GM12878 (cell line): ENCODE measurements at regions not wholly inside any gene's neighbourhood (a gene's known extent, or its start where the extent isn't known, plus 50 kb on each side); places are given as distances from the start of the nearest gene placed in this dataset.

Experiments
- ATAC-seq: fragments of 200-7000 bp; cut with Tn5 transposase; 3 replicates; pipeline ENCODE4 v1.9.1; 2020; ENCODE audit warnings: mild to moderate bottlenecking, moderate library complexity
- BruUV-seq: library from RNA; stranded (reverse); fragments of 400-500 nt; replicated peaks from 2 replicates; lab custom pipeline; 2021; lab: Mats Ljungman, UMichigan
- CTCF ChIA-PET: fragments of 300-600 bp; sonication (Branson Sonifier 250); formaldehyde crosslinking; extraction: SDS; loops from one replicate; lab custom pipeline; 2021; ENCODE audit warnings: inconsistent platforms; lab: Yijun Ruan, JAX
- POLR2A ChIA-PET: fragments of 350-600 bp; formaldehyde crosslinking; extraction: SDS; loops from one replicate; lab custom pipeline; 2021; ENCODE audit warnings: inconsistent platforms; lab: Charles Lee
- RAD21 ChIA-PET: fragments of 300-600 bp; sonication (Branson Sonifier 250); formaldehyde crosslinking; loops from one replicate; lab custom pipeline; 2023; ENCODE audit warnings: antibody characterized with exemption; ENCODE audit not compliant: unreplicated experiment; lab: Charles Lee
- SMC1A ChIA-PET: fragments of 300-600 bp; sonication (Branson Sonifier 250); formaldehyde crosslinking; loops from one replicate; lab custom pipeline; 2023; ENCODE audit not compliant: unreplicated experiment, uncharacterized antibody; lab: Charles Lee
- DNase-seq: peaks from one replicate; pipeline ENCODE4 v3.0.0-alpha.2; 2011; ENCODE audit warnings: low read depth, low spot score
- FAIRE-seq: peaks from 3 replicates; lab custom pipeline; 2011; peaks lifted over from hg19 to GRCh38; lab: Jason Lieb, UNC
- H2AFZ ChIP-seq: 2 replicates; pipeline ENCODE4 v1.6.0; 2011; ENCODE audit warnings: low read depth, low read length, control low read depth; ENCODE audit not compliant: control insufficient read depth
- H3K27ac ChIP-seq: 2 replicates; pipeline ENCODE4 v1.5.1; 2011; ENCODE audit warnings: control low read depth; ENCODE audit not compliant: control insufficient read depth, insufficient read depth
- H3K27me3 ChIP-seq, 2 experiments: replicated peaks in 1 of 2; 2 replicates each; pipeline versions ENCODE4 v1.6.0 to v1.6.1; 2011; ENCODE audit warnings: low read length in 1 of 2; ENCODE audit not compliant: control insufficient read depth in 2 of 2, insufficient read depth in 2 of 2
- H3K36me3 ChIP-seq, 2 experiments: 2 replicates each; pipeline ENCODE4 v1.5.1; 2011; ENCODE audit warnings: low read length in 1 of 2; ENCODE audit not compliant: control insufficient read depth in 2 of 2, insufficient read depth in 2 of 2
- H3K4me1 ChIP-seq: 2 replicates; pipeline ENCODE4 v1.6.1; 2011; ENCODE audit warnings: mild to moderate bottlenecking, low read length, moderate library complexity, mixed read lengths; ENCODE audit not compliant: control insufficient read depth, insufficient read depth
- H3K4me2 ChIP-seq: 2 replicates; pipeline ENCODE4 v1.6.0; 2011; ENCODE audit warnings: control low read depth; ENCODE audit not compliant: control insufficient read depth, insufficient read depth
- H3K4me3 ChIP-seq: fragments of 200-600 bp; sonication (generic); 2 replicates; pipeline ENCODE4 v1.5.1; 2016
- H3K79me2 ChIP-seq: 2 replicates; pipeline ENCODE4 v1.6.0; 2011; ENCODE audit warnings: low read length; ENCODE audit not compliant: control insufficient read depth, insufficient read depth
- H3K9ac ChIP-seq: 2 replicates; pipeline ENCODE4 v1.8.0; 2011; ENCODE audit warnings: low read length, control low read depth, mixed read lengths; ENCODE audit not compliant: control insufficient read depth, insufficient read depth
- H3K9me3 ChIP-seq: replicated peaks from 3 replicates; pipeline ENCODE4 v1.5.1; 2011; ENCODE audit warnings: mild to moderate bottlenecking, low read length; ENCODE audit not compliant: control insufficient read depth, insufficient read depth
- H4K20me1 ChIP-seq: 2 replicates; pipeline ENCODE4 v1.6.0; 2011; ENCODE audit not compliant: control insufficient read depth, insufficient read depth
- EZH2 ChIP-seq: IDR thresholded peaks from 2 replicates; pipeline ENCODE4 v1.6.1; 2012; ENCODE audit warnings: low read depth, mild to moderate bottlenecking, control low read depth, inconsistent platforms, low read length, borderline replicate concordance; ENCODE audit not compliant: control insufficient read depth
- IKZF2 ChIP-seq, 2 experiments: fragments of 450-650 bp; IDR thresholded peaks; 2 replicates each; pipeline ENCODE4 v1.6.1; 2017; ENCODE audit warnings: mild to moderate bottlenecking in 2 of 2, moderate library complexity in 2 of 2
- KAT2A ChIP-seq: conservative IDR thresholded peaks from 2 replicates; pipeline ENCODE4 v1.6.1; 2011; ENCODE audit warnings: low read depth, low read length; ENCODE audit not compliant: control insufficient read depth
- MTA3 ChIP-seq: IDR thresholded peaks from 2 replicates; pipeline ENCODE4 v1.6.1; 2012; ENCODE audit warnings: low read length, inconsistent platforms, borderline replicate concordance
- RUNX3 ChIP-seq: IDR thresholded peaks from 2 replicates; pipeline ENCODE4 v1.6.1; 2012; ENCODE audit warnings: low read length, inconsistent platforms
- WGBS: methylation state at CpG from one replicate; pipeline ENCODE4 v1.1.6; 2016; ENCODE audit warnings: low lambda C conversion rate; ENCODE audit not compliant: insufficient replicate concordance, insufficient coverage; ENCODE audit errors: missing lambda C conversion rate; 5-methylcytosine and 5-hydroxymethylcytosine counted together
- in situ Hi-C: fragments of 300-500 bp; cut with MboI; formaldehyde crosslinking; loops from 9 replicates; pipeline ENCODE4 v1.14.3; 2018; ENCODE audit warnings: mixed read lengths
- intact Hi-C: fragments of 100-400 bp; cut with micrococcal nuclease; formaldehyde crosslinking; loops from one replicate; pipeline ENCODE4 v1.14.2; 2022; ENCODE audit not compliant: unreplicated experiment
- TF ChIP-seq, protein P1 (sequence below): fragments of 450-650 bp; IDR thresholded peaks from 2 replicates; pipeline ENCODE4 v1.6.1; 2018; ENCODE audit warnings: mild to moderate bottlenecking, low read depth, moderate library complexity; ENCODE audit not compliant: partially characterized antibody
- TF ChIP-seq, protein P2 (sequence below): IDR thresholded peaks from 2 replicates; pipeline ENCODE4 v1.6.1; 2011; ENCODE audit warnings: mild to moderate bottlenecking, low read depth, low read length, moderate library complexity; ENCODE audit not compliant: insufficient replicate concordance
- TF ChIP-seq, protein P3 (sequence below), 3 experiments: IDR thresholded peaks in 2 of 3; conservative IDR thresholded peaks in 1 of 3; 2 replicates each; pipeline ENCODE4 v1.5.1; 2011; ENCODE audit warnings: low read depth in 3 of 3, low read length in 3 of 3, mild to moderate bottlenecking in 3 of 3, control low read depth in 2 of 3, moderate library complexity in 2 of 3, inconsistent platforms in 1 of 3, mixed read lengths in 1 of 3; ENCODE audit not compliant: control insufficient read depth in 2 of 3, insufficient read depth in 1 of 3; ENCODE audit errors: extremely low read depth in 1 of 3
- TF ChIP-seq, protein P4 (sequence below): IDR thresholded peaks from 2 replicates; pipeline ENCODE4 v1.6.1; 2012; ENCODE audit warnings: low read depth, low read length, improper control_type of control experiment
- TF ChIP-seq, protein P5 (sequence below): IDR thresholded peaks from 2 replicates; pipeline ENCODE4 v1.6.1; 2011; ENCODE audit warnings: low read depth, low read length, improper control_type of control experiment, borderline replicate concordance

DNA sequence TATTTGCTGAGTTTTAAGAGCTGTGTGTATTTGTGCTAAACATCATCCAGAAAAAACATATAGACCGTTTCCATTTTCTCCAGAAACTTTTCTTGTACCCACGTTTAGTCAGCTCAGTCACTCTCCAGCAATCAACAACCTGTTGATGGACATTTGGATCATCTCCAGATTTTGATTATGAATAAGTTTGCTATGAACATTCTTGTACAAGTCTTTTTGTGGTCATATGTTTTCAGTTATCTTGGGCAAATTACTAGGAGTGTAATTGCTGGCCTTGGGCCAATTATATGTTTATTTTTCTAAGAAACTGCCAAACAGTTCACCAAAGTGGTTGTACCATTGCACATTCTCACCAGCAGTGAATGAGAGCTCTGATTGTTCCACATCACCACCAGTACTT, 221.8 kb downstream of the CENPF start (continued):
- TF ChIP-seq, protein P1, sequence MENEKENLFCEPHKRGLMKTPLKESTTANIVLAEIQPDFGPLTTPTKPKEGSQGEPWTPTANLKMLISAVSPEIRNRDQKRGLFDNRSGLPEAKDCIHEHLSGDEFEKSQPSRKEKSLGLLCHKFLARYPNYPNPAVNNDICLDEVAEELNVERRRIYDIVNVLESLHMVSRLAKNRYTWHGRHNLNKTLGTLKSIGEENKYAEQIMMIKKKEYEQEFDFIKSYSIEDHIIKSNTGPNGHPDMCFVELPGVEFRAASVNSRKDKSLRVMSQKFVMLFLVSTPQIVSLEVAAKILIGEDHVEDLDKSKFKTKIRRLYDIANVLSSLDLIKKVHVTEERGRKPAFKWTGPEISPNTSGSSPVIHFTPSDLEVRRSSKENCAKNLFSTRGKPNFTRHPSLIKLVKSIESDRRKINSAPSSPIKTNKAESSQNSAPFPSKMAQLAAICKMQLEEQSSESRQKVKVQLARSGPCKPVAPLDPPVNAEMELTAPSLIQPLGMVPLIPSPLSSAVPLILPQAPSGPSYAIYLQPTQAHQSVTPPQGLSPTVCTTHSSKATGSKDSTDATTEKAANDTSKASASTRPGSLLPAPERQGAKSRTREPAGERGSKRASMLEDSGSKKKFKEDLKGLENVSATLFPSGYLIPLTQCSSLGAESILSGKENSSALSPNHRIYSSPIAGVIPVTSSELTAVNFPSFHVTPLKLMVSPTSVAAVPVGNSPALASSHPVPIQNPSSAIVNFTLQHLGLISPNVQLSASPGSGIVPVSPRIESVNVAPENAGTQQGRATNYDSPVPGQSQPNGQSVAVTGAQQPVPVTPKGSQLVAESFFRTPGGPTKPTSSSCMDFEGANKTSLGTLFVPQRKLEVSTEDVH: no peak
- TF ChIP-seq, protein P2, sequence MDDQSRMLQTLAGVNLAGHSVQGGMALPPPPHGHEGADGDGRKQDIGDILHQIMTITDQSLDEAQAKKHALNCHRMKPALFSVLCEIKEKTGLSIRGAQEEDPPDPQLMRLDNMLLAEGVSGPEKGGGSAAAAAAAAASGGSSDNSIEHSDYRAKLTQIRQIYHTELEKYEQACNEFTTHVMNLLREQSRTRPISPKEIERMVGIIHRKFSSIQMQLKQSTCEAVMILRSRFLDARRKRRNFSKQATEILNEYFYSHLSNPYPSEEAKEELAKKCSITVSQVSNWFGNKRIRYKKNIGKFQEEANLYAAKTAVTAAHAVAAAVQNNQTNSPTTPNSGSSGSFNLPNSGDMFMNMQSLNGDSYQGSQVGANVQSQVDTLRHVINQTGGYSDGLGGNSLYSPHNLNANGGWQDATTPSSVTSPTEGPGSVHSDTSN: no peak
- TF ChIP-seq IKZF2 (IDR thresholded peaks at IDR 0.05) (no peak), RUNX3 (no peak)
- TF ChIP-seq, protein P3, sequence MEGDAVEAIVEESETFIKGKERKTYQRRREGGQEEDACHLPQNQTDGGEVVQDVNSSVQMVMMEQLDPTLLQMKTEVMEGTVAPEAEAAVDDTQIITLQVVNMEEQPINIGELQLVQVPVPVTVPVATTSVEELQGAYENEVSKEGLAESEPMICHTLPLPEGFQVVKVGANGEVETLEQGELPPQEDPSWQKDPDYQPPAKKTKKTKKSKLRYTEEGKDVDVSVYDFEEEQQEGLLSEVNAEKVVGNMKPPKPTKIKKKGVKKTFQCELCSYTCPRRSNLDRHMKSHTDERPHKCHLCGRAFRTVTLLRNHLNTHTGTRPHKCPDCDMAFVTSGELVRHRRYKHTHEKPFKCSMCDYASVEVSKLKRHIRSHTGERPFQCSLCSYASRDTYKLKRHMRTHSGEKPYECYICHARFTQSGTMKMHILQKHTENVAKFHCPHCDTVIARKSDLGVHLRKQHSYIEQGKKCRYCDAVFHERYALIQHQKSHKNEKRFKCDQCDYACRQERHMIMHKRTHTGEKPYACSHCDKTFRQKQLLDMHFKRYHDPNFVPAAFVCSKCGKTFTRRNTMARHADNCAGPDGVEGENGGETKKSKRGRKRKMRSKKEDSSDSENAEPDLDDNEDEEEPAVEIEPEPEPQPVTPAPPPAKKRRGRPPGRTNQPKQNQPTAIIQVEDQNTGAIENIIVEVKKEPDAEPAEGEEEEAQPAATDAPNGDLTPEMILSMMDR (IDR thresholded peaks at IDR 0.05 in 2 of 3, conservative IDR thresholded peaks at IDR 0.05 in 1 of 3; ENCODE audit: control insufficient read depth in 2 of 3, extremely low read depth in 1 of 3, insufficient read depth in 1 of 3, low read depth in 3 of 3, low read length in 3 of 3): no peak
- TF ChIP-seq, all 136 proteins: peak for 0

DNA sequence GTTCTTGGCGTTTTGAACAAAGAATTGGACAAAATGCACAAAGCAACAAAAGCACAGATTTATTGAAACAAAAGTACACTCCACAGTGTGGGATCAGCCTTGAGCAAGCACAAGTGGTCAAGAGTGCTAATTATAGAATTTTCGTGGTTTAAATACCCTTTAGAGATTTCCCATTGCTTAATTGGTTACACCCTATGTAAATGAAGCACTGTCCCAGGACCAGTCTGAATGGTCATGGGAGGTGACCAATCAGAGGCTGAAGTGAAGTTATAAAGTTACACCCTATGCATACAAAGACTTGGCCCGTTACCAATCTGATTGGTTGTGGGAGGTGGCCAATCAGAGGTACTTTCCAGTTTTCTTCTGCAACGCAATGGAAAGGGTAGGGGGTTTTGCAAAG, 223.6 kb downstream of the CENPF start:
- in situ Hi-C loops (no loop called here), intact Hi-C loops (no loop called here)
- Histone ChIP-seq H3K4me2 (no peak overlapping the region), H3K4me3 (no peak overlapping the region), H3K9me3 (no peaks in the 10 kb centered on the region; the same call in 2 of the 3 replicates), H4K20me1 (no peaks in the 10 kb centered on the region), H3K9ac (no peak overlapping the region), H3K79me2 (no peaks in the 10 kb centered on the region), H2AFZ (no peak overlapping the region), H3K27me3 (no peaks in the 10 kb centered on the region), H3K36me3 (no peaks in the 10 kb centered on the region), H3K4me1 (no peaks in the 10 kb centered on the region), H3K27ac (no peak overlapping the region)
- RAD21 ChIA-PET: no interaction called here
- DNase-seq: no peak
- CTCF ChIA-PET: interaction anchor here (1.0 kb wide), 1 partner anchor 319 kb away, joined by 4 read pairs; no protein-coding TSS in a partner anchor
- 6% methylated on average over 4 of the region's 4 CpGs for WGBS
- FAIRE-seq: no peak
- BruUV-seq: no TSS peak
- POLR2A ChIA-PET: no interaction called here
- SMC1A ChIA-PET: no interaction called here
- ATAC-seq: no peak
- TF ChIP-seq EZH2: no peak
- TF ChIP-seq, protein P4, sequence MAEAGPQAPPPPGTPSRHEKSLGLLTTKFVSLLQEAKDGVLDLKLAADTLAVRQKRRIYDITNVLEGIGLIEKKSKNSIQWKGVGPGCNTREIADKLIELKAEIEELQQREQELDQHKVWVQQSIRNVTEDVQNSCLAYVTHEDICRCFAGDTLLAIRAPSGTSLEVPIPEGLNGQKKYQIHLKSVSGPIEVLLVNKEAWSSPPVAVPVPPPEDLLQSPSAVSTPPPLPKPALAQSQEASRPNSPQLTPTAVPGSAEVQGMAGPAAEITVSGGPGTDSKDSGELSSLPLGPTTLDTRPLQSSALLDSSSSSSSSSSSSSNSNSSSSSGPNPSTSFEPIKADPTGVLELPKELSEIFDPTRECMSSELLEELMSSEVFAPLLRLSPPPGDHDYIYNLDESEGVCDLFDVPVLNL: no peak
- TF ChIP-seq, protein P5, sequence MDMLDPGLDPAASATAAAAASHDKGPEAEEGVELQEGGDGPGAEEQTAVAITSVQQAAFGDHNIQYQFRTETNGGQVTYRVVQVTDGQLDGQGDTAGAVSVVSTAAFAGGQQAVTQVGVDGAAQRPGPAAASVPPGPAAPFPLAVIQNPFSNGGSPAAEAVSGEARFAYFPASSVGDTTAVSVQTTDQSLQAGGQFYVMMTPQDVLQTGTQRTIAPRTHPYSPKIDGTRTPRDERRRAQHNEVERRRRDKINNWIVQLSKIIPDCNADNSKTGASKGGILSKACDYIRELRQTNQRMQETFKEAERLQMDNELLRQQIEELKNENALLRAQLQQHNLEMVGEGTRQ: no peak
- TF ChIP-seq, protein P1: no peak
- no peak for TF ChIP-seq KAT2A
- TF ChIP-seq MTA3: no peak
